Stomach (tissue), 8 donors: ENCODE measurements at regions not wholly inside any gene's neighbourhood (a gene's known extent, or its start where the extent isn't known, plus 50 kb on each side); places are given as distances from the start of the nearest gene placed in this dataset.

Experiments
- DNase-seq, 2 donors: peaks; one replicate each; pipeline versions ENCODE4 v3.0.0 to v3.0.0-alpha.2; 2013 to 2019
- H3K27ac ChIP-seq, 5 donors: fragments of 200-600 bp in 4 of 5; sonication (generic) in 4 of 5; one replicate each; pipeline ENCODE4 v1.5.1; 2013 to 2019; ENCODE audit warnings: mild to moderate bottlenecking in 1 of 5, moderate library complexity in 1 of 5
- H3K27me3 ChIP-seq, 3 donors: fragments of 200-600 bp; sonication (generic); one replicate each; pipeline ENCODE4 v1.5.1; 2017 to 2019; ENCODE audit warnings: mixed run types in 1 of 3
- H3K36me3 ChIP-seq, 4 donors: fragments of 200-600 bp; sonication (generic); 1 replicate in 3 of 4; 2 replicates in 1 of 4; pipeline ENCODE4 v1.5.1; 2016 to 2019
- H3K4me1 ChIP-seq, 4 donors: fragments of 200-600 bp; sonication (generic); one replicate each; pipeline ENCODE4 v1.5.1; 2016 to 2019
- H3K4me3 ChIP-seq, 4 donors: fragments of 200-600 bp; sonication (generic) in 3 of 4; one replicate each; pipeline ENCODE4 v1.5.1; 2016 to 2019; ENCODE audit warnings: mild to moderate bottlenecking in 1 of 4
- H3K9me3 ChIP-seq, 4 donors: fragments of 200-600 bp; sonication (generic); one replicate each; pipeline ENCODE4 v1.5.1; 2016 to 2019
- CTCF ChIP-seq, 7 experiments: fragments of 450-650 bp in 4 of 7; fragments of 200-600 bp in 3 of 7; sonication (generic) in 3 of 7; IDR thresholded peaks; one replicate each; pipeline ENCODE4 v1.5.1; 2016 to 2019; ENCODE audit warnings: antibody characterized with exemption in 7 of 7, control low read depth in 2 of 7, mild to moderate bottlenecking in 1 of 7
- EP300 ChIP-seq: sonication (generic); formaldehyde crosslinking; IDR thresholded peaks from one replicate; pipeline ENCODE4 v1.6.1; 2017; ENCODE audit warnings: antibody characterized with exemption
- POLR2A ChIP-seq, 4 donors: fragments of 450-650 bp; IDR thresholded peaks; one replicate each; pipeline ENCODE4 v1.6.1; 2016; ENCODE audit warnings: antibody characterized with exemption in 4 of 4, control low read depth in 2 of 4, mild to moderate bottlenecking in 1 of 4, moderate library complexity in 1 of 4
- POLR2AphosphoS5 ChIP-seq, 3 donors: sonication (generic); formaldehyde crosslinking; IDR thresholded peaks; one replicate each; pipeline ENCODE4 v1.6.1; 2016; ENCODE audit warnings: antibody characterized with exemption in 3 of 3
- WGBS, 5 donors: extraction: QIAGEN DNeasy Blood & Tissue Kit in 3 of 5; methylation state at CpG; one replicate each; pipeline versions ENCODE4 v1.1.5 to v1.1.7; 2013 to 2018; 5-methylcytosine and 5-hydroxymethylcytosine counted together
- intact Hi-C: fragments of 100-400 bp; cut with DNase I; formaldehyde crosslinking; loops from one replicate; pipeline ENCODE4 v1.15.1; 2023; ENCODE audit warnings: low total_unique reads
- donor health status: healthy with polysubstance abuse.
- donor health status: Bipolar disorder and iron deficiency.
- donor health status: healthy.

- intact Hi-C loops, result no loop called here
- no peaks in the 10 kb centered on the region for H3K9me3 ChIP-seq
- no peaks in the 10 kb centered on the region for H3K36me3 ChIP-seq
- no peak for TF ChIP-seq POLR2A (IDR thresholded peaks at IDR 0.05)
- TF ChIP-seq CTCF (IDR thresholded peaks at IDR 0.05), result no peak
- no peak for TF ChIP-seq EP300
- no peak for TF ChIP-seq POLR2AphosphoS5 (IDR thresholded peaks at IDR 0.05)
- H3K27ac ChIP-seq, result no peak overlapping the region
- no peak overlapping the region for H3K4me3 ChIP-seq
- H3K27me3 ChIP-seq, result no peaks in the 10 kb centered on the region
- H3K4me1 ChIP-seq, result no peaks in the 10 kb centered on the region
- 38 to 54% (median 46%) methylated on average over 4 of the region's 4 CpGs for WGBS, 5 donors
- no peak for DNase-seq
Observed at GRCh38 chr20:22863826-22864225, 171.3 kb upstream of the SSTR4 start.

- no peak for DNase-seq
- H3K36me3 ChIP-seq, result no peaks in the 10 kb centered on the region
- no peaks in the 10 kb centered on the region for H3K9me3 ChIP-seq
- intact Hi-C loops, result no loop called here
- no peak for TF ChIP-seq POLR2AphosphoS5 (IDR thresholded peaks at IDR 0.05)
- TF ChIP-seq EP300, result no peak
- TF ChIP-seq POLR2A (IDR thresholded peaks at IDR 0.05), result no peak
- TF ChIP-seq CTCF (IDR thresholded peaks at IDR 0.05), result no peak
- H3K27ac ChIP-seq, result no peak overlapping the region
- no peaks in the 10 kb centered on the region for H3K27me3 ChIP-seq
- H3K4me3 ChIP-seq, result no peak overlapping the region
- no peaks in the 10 kb centered on the region for H3K4me1 ChIP-seq
- WGBS, 5 donors, result 32 to 55% (median 48%) methylated on average over 2 of the region's 2 CpGs
Observed at GRCh38 chr20:22866812-22867341, 168.2 kb upstream of the SSTR4 start.

GRCh38 chr20:22878166-22878565 lies 156.9 kb upstream of the SSTR4 start:
- Histone ChIP-seq H3K27ac (no peak overlapping the region), H3K4me1 (no peaks in the 10 kb centered on the region), H3K36me3 (no peaks in the 10 kb centered on the region), H3K9me3 (no peaks in the 10 kb centered on the region), H3K4me3 (no peak overlapping the region), H3K27me3 (no peaks in the 10 kb centered on the region)
- TF ChIP-seq EP300 (no peak), POLR2A (IDR thresholded peaks at IDR 0.05) (no peak), CTCF (IDR thresholded peaks at IDR 0.05) (no peak), POLR2AphosphoS5 (IDR thresholded peaks at IDR 0.05) (no peak)
- DNase-seq, result no peak
- intact Hi-C loops, result no loop called here
- 81 to 95% (median 86%) methylated on average over 4 of the region's 4 CpGs for WGBS, 5 donors

GRCh38 chr20:22880277-22880676 lies 154.8 kb upstream of the SSTR4 start:
- DNase-seq, result no peak
- Histone ChIP-seq H3K9me3 (no peaks in the 10 kb centered on the region), H3K27me3 (no peaks in the 10 kb centered on the region), H3K4me3 (no peak overlapping the region), H3K27ac (no peak overlapping the region), H3K36me3 (no peaks in the 10 kb centered on the region), H3K4me1 (no peaks in the 10 kb centered on the region)
- TF ChIP-seq POLR2A (IDR thresholded peaks at IDR 0.05), result no peak
- no peak for TF ChIP-seq EP300
- WGBS, 5 donors, result 64 to 84% (median 78%) methylated on average over 2 of the region's 2 CpGs
- intact Hi-C loops, result no loop called here

GRCh38 chr20:22887796-22888195 lies 147.3 kb upstream of the SSTR4 start:
- Histone ChIP-seq H3K36me3 (no peaks in the 10 kb centered on the region), H3K27ac (no peak overlapping the region), H3K9me3 (no peaks in the 10 kb centered on the region), H3K4me3 (no peak overlapping the region), H3K4me1 (no peaks in the 10 kb centered on the region), H3K27me3 (peaks cover 0 to 5% (median 0%) of the 10 kb centered on the region in 3 donors)
- TF ChIP-seq POLR2AphosphoS5 (IDR thresholded peaks at IDR 0.05) (no peak), EP300 (no peak), POLR2A (IDR thresholded peaks at IDR 0.05) (no peak), CTCF (IDR thresholded peaks at IDR 0.05) (no peak)
- 58 to 75% (median 67%) methylated on average over 2 of the region's 2 CpGs for WGBS, 5 donors
- DNase-seq, result no peak
- intact Hi-C loops, result no loop called here
